Gastrocnemius medialis (tissue), 4 donors: ENCODE measurements at regions not wholly inside any gene's neighbourhood (a gene's known extent, or its start where the extent isn't known, plus 50 kb on each side); places are given as distances from the start of the nearest gene placed in this dataset.

ENCODE experiments used
- ATAC-seq, 2 donors: fragments of 150-250 bp; one replicate each; pipeline ENCODE4 v1.9.1; 2016
- DNase-seq, 2 donors: peaks; one replicate each; pipeline ENCODE4 v3.0.0-alpha.2; 2019
- H3K27ac ChIP-seq, 4 donors: fragments of 200-600 bp; sonication (generic); 1 replicate in 1 of 4; 2 replicates in 3 of 4; pipeline ENCODE4 v1.5.1; 2016 to 2018; ENCODE audit warnings: mild to moderate bottlenecking in 2 of 4, moderate library complexity in 1 of 4
- H3K27me3 ChIP-seq, 3 donors: fragments of 200-600 bp; sonication (generic) in 2 of 3; 1 replicate in 1 of 3; 2 replicates in 2 of 3; pipeline versions ENCODE4 v1.5.1 to v1.6.0; 2016 to 2019; ENCODE audit warnings: mild to moderate bottlenecking in 1 of 3, moderate library complexity in 1 of 3
- H3K36me3 ChIP-seq, 2 donors: fragments of 200-600 bp; sonication (generic) in 1 of 2; one replicate each; pipeline ENCODE4 v1.5.1; 2017 to 2018
- H3K4me1 ChIP-seq, 2 donors: fragments of 200-600 bp; sonication (generic) in 1 of 2; one replicate each; pipeline ENCODE4 v1.5.1; 2016 to 2017; ENCODE audit warnings: mild to moderate bottlenecking in 2 of 2
- H3K4me3 ChIP-seq, 4 donors: fragments of 200-600 bp; sonication (generic) in 3 of 4; 1 replicate in 1 of 4; 2 replicates in 3 of 4; pipeline ENCODE4 v1.5.1; 2016 to 2019; ENCODE audit warnings: mild to moderate bottlenecking in 2 of 4
- H3K9me3 ChIP-seq, 3 donors: fragments of 200-600 bp; sonication (generic) in 2 of 3; 1 replicate in 1 of 3; 2 replicates in 2 of 3; pipeline ENCODE4 v1.5.1; 2016 to 2019
- CTCF ChIP-seq, 5 experiments: fragments of 450-650 bp in 3 of 5; fragments of 200-600 bp in 2 of 5; sonication (generic) in 2 of 5; IDR thresholded peaks in 4 of 5; conservative IDR thresholded peaks in 1 of 5; 1 replicate in 4 of 5; 2 replicates in 1 of 5; pipeline ENCODE4 v1.5.1; 2016 to 2019; ENCODE audit warnings: antibody characterized with exemption in 5 of 5, mild to moderate bottlenecking in 3 of 5, moderate library complexity in 3 of 5
- POLR2A ChIP-seq, 2 donors: fragments of 450-650 bp; IDR thresholded peaks; one replicate each; pipeline ENCODE4 v1.6.1; 2017; ENCODE audit warnings: antibody characterized with exemption in 2 of 2, mild to moderate bottlenecking in 2 of 2, moderate library complexity in 2 of 2
- in situ Hi-C, 4 donors: fragments of 200-750 bp; cut with MboI; loops; one replicate each; pipeline versions ENCODE4 v1.15.0 to v1.8.0; 2017; ENCODE audit warnings: low sequenced_read_pairs in 4 of 4
- intact Hi-C: fragments of 100-400 bp; cut with DNase I; formaldehyde crosslinking; loops from one replicate; pipeline ENCODE4 v1.15.1; 2023; ENCODE audit warnings: low total_unique reads

- DNase-seq (no peak), ATAC-seq (no peak)
- no peaks in the 10 kb centered on the region for H3K4me1 ChIP-seq
- TF ChIP-seq POLR2A (IDR thresholded peaks at IDR 0.05) (no peak), CTCF (IDR thresholded peaks at IDR 0.05 in 4 of 5, conservative IDR thresholded peaks at IDR 0.05 in 1 of 5) (no peak)
- no peak overlapping the region for H3K4me3 ChIP-seq
- no peak overlapping the region for H3K27ac ChIP-seq
- in situ Hi-C loops: no loop called here
- no peaks in the 10 kb centered on the region for H3K36me3 ChIP-seq
- intact Hi-C loops: no loop called here
- no peaks in the 10 kb centered on the region for H3K27me3 ChIP-seq
- no peaks in the 10 kb centered on the region for H3K9me3 ChIP-seq
Measured at GRCh38 chr16:74099530-74099929, 197.1 kb upstream of the PSMD7 start.

GRCh38 chr16:74094962-74095361 lies 201.7 kb upstream of the PSMD7 start:
- ATAC-seq (no peak), DNase-seq (no peak)
- TF ChIP-seq POLR2A (IDR thresholded peaks at IDR 0.05): no peak
- no peak for TF ChIP-seq CTCF (IDR thresholded peaks at IDR 0.05 in 4 of 5, conservative IDR thresholded peaks at IDR 0.05 in 1 of 5)
- Histone ChIP-seq H3K4me1 (no peaks in the 10 kb centered on the region), H3K9me3 (no peaks in the 10 kb centered on the region), H3K27me3 (no peaks in the 10 kb centered on the region), H3K27ac (no peak overlapping the region), H3K4me3 (no peak overlapping the region), H3K36me3 (no peaks in the 10 kb centered on the region)
- in situ Hi-C loops: no loop called here
- intact Hi-C loops: no loop called here

DNA sequence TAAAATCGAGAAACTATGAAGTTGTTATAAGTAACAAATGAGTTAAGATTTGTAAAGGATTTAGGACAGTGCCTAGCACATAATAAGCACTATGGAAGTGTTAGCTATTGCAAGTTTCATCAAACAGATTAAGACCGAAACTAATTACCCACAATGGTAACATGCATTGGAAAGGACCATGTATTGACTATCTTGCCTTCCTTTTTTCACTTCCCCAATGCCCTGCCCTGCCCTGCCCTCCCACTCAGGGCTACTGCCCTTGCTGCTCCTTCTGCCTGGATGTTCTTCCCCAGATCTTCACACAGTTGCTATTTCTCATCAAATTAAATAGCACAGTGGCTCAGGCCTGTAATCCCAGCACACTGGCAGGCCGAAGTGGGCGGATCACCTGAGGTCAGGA lies 202.1 kb upstream of the PSMD7 start:
- in situ Hi-C loops (no loop called here), intact Hi-C loops (no loop called here)
- ATAC-seq (no peak), DNase-seq (no peak)
- Histone ChIP-seq H3K4me1 (no peaks in the 10 kb centered on the region), H3K27ac (no peak overlapping the region), H3K9me3 (no peaks in the 10 kb centered on the region), H3K27me3 (no peaks in the 10 kb centered on the region), H3K36me3 (no peaks in the 10 kb centered on the region), H3K4me3 (no peak overlapping the region)
- no peak for TF ChIP-seq CTCF (IDR thresholded peaks at IDR 0.05 in 4 of 5, conservative IDR thresholded peaks at IDR 0.05 in 1 of 5)
- TF ChIP-seq POLR2A (IDR thresholded peaks at IDR 0.05): no peak

DNA sequence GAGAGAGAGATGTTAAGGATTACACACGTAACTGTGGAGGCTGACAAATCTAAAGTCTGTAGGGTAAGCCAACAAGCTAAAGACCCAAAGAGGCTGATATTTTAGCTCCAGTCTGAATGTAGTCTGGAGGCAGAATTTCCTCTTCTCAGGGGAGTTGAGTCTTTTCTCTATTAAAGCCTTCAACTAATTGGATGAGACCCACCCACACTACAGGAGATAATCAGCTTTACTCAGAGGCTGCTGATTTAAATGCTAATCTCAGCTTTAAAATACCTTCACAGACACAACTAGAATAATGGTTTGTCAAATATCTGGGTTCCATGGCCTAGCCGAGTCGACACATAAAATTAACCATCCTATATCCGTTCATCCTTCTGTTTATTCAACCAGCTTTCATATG lies 204.3 kb upstream of the PSMD7 start:
- ATAC-seq (no peak), DNase-seq (no peak)
- Histone ChIP-seq H3K27me3 (no peaks in the 10 kb centered on the region), H3K36me3 (no peaks in the 10 kb centered on the region), H3K9me3 (no peaks in the 10 kb centered on the region), H3K4me1 (no peaks in the 10 kb centered on the region), H3K4me3 (no peak overlapping the region), H3K27ac (no peak overlapping the region)
- in situ Hi-C loops: no loop called here
- intact Hi-C loops: no loop called here
- TF ChIP-seq CTCF (IDR thresholded peaks at IDR 0.05 in 4 of 5, conservative IDR thresholded peaks at IDR 0.05 in 1 of 5): no peak
- no peak for TF ChIP-seq POLR2A (IDR thresholded peaks at IDR 0.05)

- no peaks in the 10 kb centered on the region for H3K36me3 ChIP-seq
- H3K4me3 ChIP-seq: no peak overlapping the region
- no peak for DNase-seq
- intact Hi-C loops: no loop called here
- in situ Hi-C loops: no loop called here
- no peak for ATAC-seq
- no peaks in the 10 kb centered on the region for H3K27me3 ChIP-seq
- H3K9me3 ChIP-seq: no peaks in the 10 kb centered on the region
- no peak for TF ChIP-seq POLR2A (IDR thresholded peaks at IDR 0.05)
- TF ChIP-seq CTCF (IDR thresholded peaks at IDR 0.05 in 4 of 5, conservative IDR thresholded peaks at IDR 0.05 in 1 of 5): no peak
- H3K4me1 ChIP-seq: no peaks in the 10 kb centered on the region
- H3K27ac ChIP-seq: no peak overlapping the region
Measured at GRCh38 chr16:74090871-74091270, 205.7 kb upstream of the PSMD7 start.
